B cell (primary cell): ENCODE measurements at regions not wholly inside any gene's neighbourhood (a gene's known extent, or its start where the extent isn't known, plus 50 kb on each side); places are given as distances from the start of the nearest gene placed in this dataset.

Source experiments
- ATAC-seq: fragments of 200-7000 bp; cut with Tn5 transposase; one replicate; pipeline ENCODE4 v1.10.0; 2021; ENCODE audit warnings: low read depth, mild to moderate bottlenecking, moderate number of reproducible peaks, moderate library complexity
- CTCF ChIA-PET: fragments of 350-600 bp; sonication (Branson Sonifier 250); formaldehyde crosslinking; loops from one replicate; lab custom pipeline; 2021; ENCODE audit warnings: antibody characterized with exemption, inconsistent platforms; lab: Charles Lee
- POLR2A ChIA-PET: fragments of 350-600 bp; sonication (Branson Sonifier 250); formaldehyde crosslinking; loops from one replicate; lab custom pipeline; 2021; ENCODE audit warnings: antibody characterized with exemption; lab: Charles Lee
- DNase-seq: peaks from one replicate; pipeline ENCODE4 v3.0.0; 2013
- H2AFZ ChIP-seq: 2 replicates; pipeline ENCODE4 v1.6.1; 2012; ENCODE audit warnings: mild to moderate bottlenecking, low read depth, low read length; ENCODE audit not compliant: insufficient read depth, poor library complexity, severe bottlenecking
- H3K27ac ChIP-seq, 2 donors: 1 replicate in 1 of 2; 2 replicates in 1 of 2; pipeline ENCODE4 v1.5.1; 2012 to 2013; ENCODE audit warnings: low read length in 2 of 2, mild to moderate bottlenecking in 2 of 2, moderate library complexity in 1 of 2
- H3K27me3 ChIP-seq, 4 experiments: fragments of 200-600 bp in 1 of 4; sonication (generic) in 1 of 4; replicated peaks in 1 of 4; 1 replicate in 2 of 4; 2 replicates in 2 of 4; pipeline versions ENCODE4 v1.6.1 to v1.7.0; 2013 to 2016; ENCODE audit warnings: low read length in 3 of 4, mild to moderate bottlenecking in 2 of 4, mixed read lengths in 1 of 4, moderate library complexity in 1 of 4; ENCODE audit not compliant: insufficient read depth in 4 of 4, control insufficient read depth in 3 of 4; ENCODE audit errors: control extremely low read depth in 1 of 4
- H3K36me3 ChIP-seq, 2 experiments: replicated peaks in 1 of 2; 1 replicate in 1 of 2; 2 replicates in 1 of 2; pipeline versions ENCODE4 v1.6.1 to v1.7.1; 2013; ENCODE audit warnings: low read length in 1 of 2; ENCODE audit not compliant: insufficient read depth in 2 of 2, control insufficient read depth in 1 of 2; ENCODE audit errors: control extremely low read depth in 1 of 2, extremely low read depth in 1 of 2
- H3K4me1 ChIP-seq, 2 donors: fragments of 200-600 bp in 1 of 2; sonication (generic) in 1 of 2; 1 replicate in 1 of 2; 2 replicates in 1 of 2; pipeline versions ENCODE4 v1.5.1 to v1.6.1; 2013 to 2017; ENCODE audit warnings: low read length in 2 of 2; ENCODE audit not compliant: control insufficient read depth in 2 of 2, insufficient read depth in 2 of 2
- H3K4me2 ChIP-seq: replicated peaks from 2 replicates; pipeline ENCODE3; 2012; ENCODE audit warnings: mild to moderate bottlenecking, low read depth, low read length; ENCODE audit not compliant: poor library complexity, severe bottlenecking
- H3K4me3 ChIP-seq, 5 experiments: fragments of 200-600 bp in 1 of 5; sonication (generic) in 1 of 5; 1 replicate in 3 of 5; 2 replicates in 2 of 5; pipeline versions ENCODE4 v1.5.1 to v1.7.0; 2011 to 2016; ENCODE audit warnings: low read length in 4 of 5, mild to moderate bottlenecking in 4 of 5, low read depth in 2 of 5, control low read depth in 1 of 5, moderate library complexity in 1 of 5; ENCODE audit not compliant: insufficient read depth in 1 of 5; ENCODE audit errors: control extremely low read depth in 1 of 5, extremely low read depth in 1 of 5
- H3K79me2 ChIP-seq: fragments of 200-600 bp; sonication (generic); one replicate; pipeline ENCODE4 v1.6.0; 2016; ENCODE audit warnings: low read length; ENCODE audit not compliant: control insufficient read depth, insufficient read depth
- H3K9ac ChIP-seq: fragments of 200-600 bp; sonication (generic); 2 replicates; pipeline ENCODE4 v1.6.1; 2017; ENCODE audit warnings: mild to moderate bottlenecking, low read length, moderate library complexity
- H3K9me3 ChIP-seq, 3 donors: one replicate each; pipeline versions ENCODE4 v1.6.1 to v1.7.1; 2013; ENCODE audit warnings: low read length in 2 of 3; ENCODE audit not compliant: control insufficient read depth in 2 of 3, insufficient read depth in 1 of 3; ENCODE audit errors: control extremely low read depth in 1 of 3
- H4K20me1 ChIP-seq: 2 replicates; pipeline ENCODE4 v1.6.0; 2012; ENCODE audit warnings: mild to moderate bottlenecking, low read length; ENCODE audit not compliant: insufficient read depth, control insufficient read depth, poor library complexity, severe bottlenecking
- H3K27ac Mint-ChIP-seq: one replicate; pipeline ENCODE4 v1.8.0; 2021; ENCODE audit warnings: mixed read lengths
- H3K27me3 Mint-ChIP-seq: one replicate; pipeline ENCODE4 v1.8.0; 2021; ENCODE audit warnings: mixed read lengths
- H3K4me1 Mint-ChIP-seq: one replicate; pipeline ENCODE4 v1.8.0; 2021; ENCODE audit warnings: mixed read lengths
- H3K4me3 Mint-ChIP-seq: one replicate; pipeline ENCODE4 v1.8.0; 2021; ENCODE audit warnings: mixed read lengths
- H3K9me3 Mint-ChIP-seq: one replicate; pipeline ENCODE4 v1.8.0; 2022; ENCODE audit warnings: mixed read lengths; ENCODE audit not compliant: insufficient read depth
- CTCF ChIP-seq: fragments of 200-600 bp; IDR thresholded peaks from one replicate; pipeline ENCODE4 v1.8.0; 2022; ENCODE audit warnings: antibody characterized with exemption, mild to moderate bottlenecking
- EZH2 ChIP-seq: IDR thresholded peaks from 2 replicates; pipeline ENCODE4 v1.6.1; 2012; ENCODE audit warnings: borderline replicate concordance, low read depth, mild to moderate bottlenecking, moderate library complexity, low read length; ENCODE audit not compliant: insufficient read depth, poor library complexity, severe bottlenecking
- WGBS: methylation state at CpG from one replicate; pipeline ENCODE4 v1.1.5; 2013; ENCODE audit warnings: missing lambda C conversion rate; ENCODE audit not compliant: insufficient coverage; 5-methylcytosine and 5-hydroxymethylcytosine counted together
- intact Hi-C: fragments of 100-400 bp; cut with micrococcal nuclease; formaldehyde crosslinking; loops from one replicate; pipeline ENCODE4 v1.10.0; 2022

GRCh38 chr21:14881863-14882499 is 182.8 kb downstream of the NRIP1 start:
- ChIA-PET POLR2A (no interaction called here), CTCF (no interaction called here)
- no peak overlapping the region for H3K4me3 Mint-ChIP-seq
- H3K4me3 ChIP-seq: no peak overlapping the region
- no peaks in the 10 kb centered on the region for H3K79me2 ChIP-seq
- H3K4me1 ChIP-seq: peaks cover 35 to 47% of the 10 kb centered on the region in 2 donors
- no peak overlapping the region for H2AFZ ChIP-seq
- no peak for DNase-seq
- H3K9ac ChIP-seq: no peak overlapping the region
- H3K27ac ChIP-seq: no peak overlapping the region
- intact Hi-C loops: no loop called here
- no peaks in the 10 kb centered on the region for H3K9me3 ChIP-seq
- no peak overlapping the region for H3K27ac Mint-ChIP-seq
- peaks cover 52% of the 10 kb centered on the region for H3K4me1 Mint-ChIP-seq
- no peaks in the 10 kb centered on the region for H4K20me1 ChIP-seq
- H3K9me3 Mint-ChIP-seq: no peaks in the 10 kb centered on the region
- H3K4me2 ChIP-seq: no peak overlapping the region
- WGBS: no CpG with 5 or more reads among the region's 2 CpGs
- ATAC-seq: no peak
- TF ChIP-seq CTCF (no peak), EZH2 (no peak)
- H3K27me3 ChIP-seq: no peaks in the 10 kb centered on the region
- H3K36me3 ChIP-seq: no peaks in the 10 kb centered on the region
- H3K27me3 Mint-ChIP-seq: no peaks in the 10 kb centered on the region

- H3K4me2 ChIP-seq: no peak overlapping the region
- no peak overlapping the region for H2AFZ ChIP-seq
- no peaks in the 10 kb centered on the region for H3K36me3 ChIP-seq
- no peaks in the 10 kb centered on the region for H3K79me2 ChIP-seq
- no peaks in the 10 kb centered on the region for H4K20me1 ChIP-seq
- Mint-ChIP-seq H3K4me1 (peaks cover 62% of the 10 kb centered on the region), H3K27me3 (no peaks in the 10 kb centered on the region), H3K4me3 (no peak overlapping the region), H3K9me3 (no peaks in the 10 kb centered on the region), H3K27ac (no peak overlapping the region)
- no peak overlapping the region for H3K27ac ChIP-seq
- H3K9me3 ChIP-seq: no peaks in the 10 kb centered on the region
- no peak overlapping the region for H3K4me3 ChIP-seq
- ChIA-PET POLR2A (no interaction called here), CTCF (interaction anchor here (1.4 kb wide), 1 partner anchor 17 kb away, joined by 3 read pairs; no protein-coding TSS in a partner anchor)
- WGBS: no CpG with 5 or more reads among the region's 2 CpGs
- peaks cover 42 to 53% of the 10 kb centered on the region in 2 donors for H3K4me1 ChIP-seq
- H3K9ac ChIP-seq: no peak overlapping the region
- ATAC-seq (no peak), DNase-seq (no peak)
- no peak for TF ChIP-seq EZH2
- TF ChIP-seq CTCF: no peak
- intact Hi-C loops: no loop called here
- no peaks in the 10 kb centered on the region for H3K27me3 ChIP-seq
These were observed 183.9 kb downstream of the NRIP1 start for GRCh38 chr21:14880922-14881321.
